Neural cell (in vitro differentiated cells): ENCODE measurements at regions not wholly inside any gene's neighbourhood (a gene's known extent, or its start where the extent isn't known, plus 50 kb on each side); places are given as distances from the start of the nearest gene placed in this dataset.
A peak's percentile ranks its signal among the peaks of the same experiment; 100 is the strongest.

Experiments used
- H2AFZ ChIP-seq: fragments of 200-600, 300-800 bp; sonication (generic), shearing (Covaris generic); 2 replicates; pipeline ENCODE4 v1.6.0; 2014; ENCODE audit warnings: low read depth, mild to moderate bottlenecking, antibody characterized with exemption, low read length, moderate library complexity
- H3F3A ChIP-seq: fragments of 200-600 bp; shearing (Covaris generic); 2 replicates; pipeline ENCODE4 v1.6.1; 2016; ENCODE audit warnings: mild to moderate bottlenecking, moderate library complexity, mixed read lengths, antibody characterized with exemption, low read length; ENCODE audit not compliant: insufficient read depth, poor library complexity, severe bottlenecking
- H3K27ac ChIP-seq: fragments of 200-600, 300-800 bp; sonication (generic), shearing (Covaris generic); 2 replicates; pipeline ENCODE4 v1.5.1; 2014; ENCODE audit warnings: mild to moderate bottlenecking, low read length, moderate library complexity
- H3K27me3 ChIP-seq: fragments of 300-800, 200-600 bp; sonication (generic), shearing (Covaris generic); 2 replicates; pipeline ENCODE4 v1.6.0; 2014; ENCODE audit warnings: mild to moderate bottlenecking, low read depth, low read length, moderate library complexity; ENCODE audit not compliant: insufficient read depth
- H3K36me3 ChIP-seq: fragments of 300-800, 200-600 bp; sonication (generic), shearing (Covaris generic); 2 replicates; pipeline ENCODE4 v1.5.1; 2014; ENCODE audit warnings: mild to moderate bottlenecking, antibody characterized with exemption, low read length, moderate library complexity; ENCODE audit not compliant: insufficient read depth
- H3K4me2 ChIP-seq: fragments of 300-800, 200-600 bp; sonication (generic), shearing (Covaris generic); 2 replicates; pipeline ENCODE4 v1.6.0; 2014; ENCODE audit warnings: mild to moderate bottlenecking, low read length
- H3K4me3 ChIP-seq: fragments of 300-800, 200-600 bp; sonication (generic), shearing (Covaris generic); 2 replicates; pipeline ENCODE4 v1.5.1; 2014; ENCODE audit warnings: mild to moderate bottlenecking, low read length, moderate library complexity
- H3K79me2 ChIP-seq: fragments of 200-600 bp; shearing (Covaris generic); replicated peaks from 2 replicates; pipeline ENCODE4 v1.6.0; 2014; ENCODE audit warnings: mild to moderate bottlenecking, low read length, moderate library complexity; ENCODE audit not compliant: insufficient read depth
- H3K9ac ChIP-seq: fragments of 300-800, 200-600 bp; sonication (generic), shearing (Covaris generic); 2 replicates; pipeline ENCODE4 v1.6.1; 2016; ENCODE audit warnings: mild to moderate bottlenecking, low read length, mixed read lengths
- H3K9me2 ChIP-seq: fragments of 200-600 bp; shearing (Covaris generic); 2 replicates; pipeline ENCODE4 v1.6.1; 2016; ENCODE audit warnings: mild to moderate bottlenecking, low read length, mixed read lengths; ENCODE audit not compliant: insufficient read depth
- H3K9me3 ChIP-seq: fragments of 200-600, 300-800 bp; sonication (generic), shearing (Covaris generic); 2 replicates; pipeline ENCODE4 v1.6.1; 2016; ENCODE audit warnings: mild to moderate bottlenecking, mixed run types, low read length, moderate library complexity, mixed read lengths
- H4K20me1 ChIP-seq: fragments of 200-600 bp; shearing (Covaris generic); 2 replicates; pipeline ENCODE4 v1.6.1; 2016; ENCODE audit warnings: mild to moderate bottlenecking, mixed run types; ENCODE audit not compliant: insufficient read depth
- EP300 ChIP-seq: fragments of 450-650 bp; conservative IDR thresholded peaks from 2 replicates; pipeline ENCODE4 v1.6.1; 2014; ENCODE audit warnings: antibody characterized with exemption, mild to moderate bottlenecking, moderate library complexity; ENCODE audit not compliant: poor library complexity, severe bottlenecking
- EZH2 ChIP-seq: fragments of 200-600, 300-800 bp; shearing (Covaris generic), sonication (generic); IDR thresholded peaks from 2 replicates; pipeline ENCODE4 v1.6.1; 2014; ENCODE audit warnings: antibody characterized with exemption, low read length, borderline replicate concordance, mild to moderate bottlenecking; ENCODE audit not compliant: insufficient read depth, poor library complexity, severe bottlenecking
- MXI1 ChIP-seq: fragments of 450-650 bp; conservative IDR thresholded peaks from 2 replicates; pipeline ENCODE4 v1.6.1; 2014; ENCODE audit warnings: antibody characterized with exemption, mild to moderate bottlenecking; ENCODE audit not compliant: poor library complexity, severe bottlenecking
- POLR2AphosphoS5 ChIP-seq: IDR thresholded peaks from 2 replicates; pipeline ENCODE4 v1.6.1; 2012
- RAD21 ChIP-seq: fragments of 450-650 bp; conservative IDR thresholded peaks from 2 replicates; pipeline ENCODE4 v1.6.1; 2014; ENCODE audit warnings: antibody characterized with exemption, mild to moderate bottlenecking, moderate library complexity
- SMC3 ChIP-seq: fragments of 450-650 bp; conservative IDR thresholded peaks from 2 replicates; pipeline ENCODE4 v1.6.1; 2014; ENCODE audit warnings: antibody characterized with exemption, mild to moderate bottlenecking, moderate library complexity; ENCODE audit not compliant: poor library complexity
- TAF1 ChIP-seq: IDR thresholded peaks from 2 replicates; pipeline ENCODE4 v1.6.1; 2012; ENCODE audit warnings: low read depth
- TF ChIP-seq, protein P1 (sequence below): IDR thresholded peaks from 2 replicates; pipeline ENCODE4 v1.6.1; 2012; ENCODE audit warnings: borderline replicate concordance
- TF ChIP-seq, protein P2 (sequence below): fragments of 450-650 bp; IDR thresholded peaks from 2 replicates; pipeline ENCODE4 v1.5.1; 2014; ENCODE audit warnings: antibody characterized with exemption, mild to moderate bottlenecking, moderate library complexity; ENCODE audit not compliant: poor library complexity, severe bottlenecking

DNA sequence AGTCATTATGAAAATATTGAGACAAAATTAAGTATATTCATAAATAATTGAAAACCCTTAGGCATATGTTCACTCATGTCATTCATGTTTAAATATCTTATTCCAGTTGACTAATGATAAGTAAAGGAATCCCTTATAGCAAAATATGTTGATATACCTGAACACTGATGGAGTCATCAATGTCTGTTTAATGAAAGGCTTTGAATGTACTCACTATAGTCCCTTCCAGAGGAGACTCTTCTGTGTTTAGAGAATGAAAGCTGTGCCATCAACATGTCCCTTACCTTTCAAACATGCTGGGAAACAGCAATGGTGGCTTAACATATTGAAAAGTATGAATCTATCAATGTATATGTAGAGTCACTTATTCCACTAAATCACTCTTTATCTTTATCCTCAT is 242.9 kb downstream of the KCNJ3 start:
- Histone ChIP-seq H2AFZ (no peak overlapping the region), H3K9me2 (no peaks in the 10 kb centered on the region), H3K27me3 (no peaks in the 10 kb centered on the region), H3K4me3 (no peak overlapping the region), H3K9me3 (no peaks in the 10 kb centered on the region), H3K4me2 (peak overlapping the region; percentile 8), H4K20me1 (no peaks in the 10 kb centered on the region), H3K36me3 (no peaks in the 10 kb centered on the region), H3F3A (no peaks in the 10 kb centered on the region), H3K79me2 (no peaks in the 10 kb centered on the region), H3K9ac (no peak overlapping the region), H3K27ac (no peak overlapping the region)
- TF ChIP-seq POLR2AphosphoS5, result peak; percentile 52
- TF ChIP-seq TAF1, result no peak
- TF ChIP-seq EP300, result peak; percentile 69

DNA sequence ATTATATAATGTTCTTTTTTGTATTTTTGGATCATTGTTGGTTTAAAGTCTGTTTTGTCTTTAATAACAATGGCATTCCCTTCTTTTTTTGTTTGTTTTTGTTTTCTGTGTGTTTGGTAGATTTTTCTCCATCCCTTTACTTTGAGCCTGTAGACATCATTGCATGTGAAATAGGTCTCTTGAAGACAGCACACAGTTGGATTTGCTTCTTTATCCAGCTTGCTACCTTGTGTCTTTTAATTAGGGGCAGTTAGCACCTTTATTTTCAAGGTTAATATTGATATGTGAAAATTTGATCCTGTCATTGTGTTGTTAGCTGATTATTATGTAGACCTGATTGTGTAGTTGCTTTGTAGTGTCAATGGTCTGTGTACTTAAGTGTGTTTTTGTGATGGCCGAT is 235.7 kb downstream of the KCNJ3 start:
- H4K20me1 ChIP-seq, result no peaks in the 10 kb centered on the region
- no peaks in the 10 kb centered on the region for H3K9me2 ChIP-seq
- no peak overlapping the region for H3K4me2 ChIP-seq
- H3K79me2 ChIP-seq, result no peaks in the 10 kb centered on the region
- H3K9ac ChIP-seq, result no peak overlapping the region
- H2AFZ ChIP-seq, result no peak overlapping the region
- peaks cover 3% of the 10 kb centered on the region for H3K9me3 ChIP-seq
- TF ChIP-seq TAF1 (no peak), RAD21 (no peak), EZH2 (no peak), SMC3 (no peak), EP300 (no peak), MXI1 (no peak), POLR2AphosphoS5 (no peak)
- TF ChIP-seq, protein P1, sequence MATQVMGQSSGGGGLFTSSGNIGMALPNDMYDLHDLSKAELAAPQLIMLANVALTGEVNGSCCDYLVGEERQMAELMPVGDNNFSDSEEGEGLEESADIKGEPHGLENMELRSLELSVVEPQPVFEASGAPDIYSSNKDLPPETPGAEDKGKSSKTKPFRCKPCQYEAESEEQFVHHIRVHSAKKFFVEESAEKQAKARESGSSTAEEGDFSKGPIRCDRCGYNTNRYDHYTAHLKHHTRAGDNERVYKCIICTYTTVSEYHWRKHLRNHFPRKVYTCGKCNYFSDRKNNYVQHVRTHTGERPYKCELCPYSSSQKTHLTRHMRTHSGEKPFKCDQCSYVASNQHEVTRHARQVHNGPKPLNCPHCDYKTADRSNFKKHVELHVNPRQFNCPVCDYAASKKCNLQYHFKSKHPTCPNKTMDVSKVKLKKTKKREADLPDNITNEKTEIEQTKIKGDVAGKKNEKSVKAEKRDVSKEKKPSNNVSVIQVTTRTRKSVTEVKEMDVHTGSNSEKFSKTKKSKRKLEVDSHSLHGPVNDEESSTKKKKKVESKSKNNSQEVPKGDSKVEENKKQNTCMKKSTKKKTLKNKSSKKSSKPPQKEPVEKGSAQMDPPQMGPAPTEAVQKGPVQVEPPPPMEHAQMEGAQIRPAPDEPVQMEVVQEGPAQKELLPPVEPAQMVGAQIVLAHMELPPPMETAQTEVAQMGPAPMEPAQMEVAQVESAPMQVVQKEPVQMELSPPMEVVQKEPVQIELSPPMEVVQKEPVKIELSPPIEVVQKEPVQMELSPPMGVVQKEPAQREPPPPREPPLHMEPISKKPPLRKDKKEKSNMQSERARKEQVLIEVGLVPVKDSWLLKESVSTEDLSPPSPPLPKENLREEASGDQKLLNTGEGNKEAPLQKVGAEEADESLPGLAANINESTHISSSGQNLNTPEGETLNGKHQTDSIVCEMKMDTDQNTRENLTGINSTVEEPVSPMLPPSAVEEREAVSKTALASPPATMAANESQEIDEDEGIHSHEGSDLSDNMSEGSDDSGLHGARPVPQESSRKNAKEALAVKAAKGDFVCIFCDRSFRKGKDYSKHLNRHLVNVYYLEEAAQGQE, result no peak
- TF ChIP-seq, protein P2, sequence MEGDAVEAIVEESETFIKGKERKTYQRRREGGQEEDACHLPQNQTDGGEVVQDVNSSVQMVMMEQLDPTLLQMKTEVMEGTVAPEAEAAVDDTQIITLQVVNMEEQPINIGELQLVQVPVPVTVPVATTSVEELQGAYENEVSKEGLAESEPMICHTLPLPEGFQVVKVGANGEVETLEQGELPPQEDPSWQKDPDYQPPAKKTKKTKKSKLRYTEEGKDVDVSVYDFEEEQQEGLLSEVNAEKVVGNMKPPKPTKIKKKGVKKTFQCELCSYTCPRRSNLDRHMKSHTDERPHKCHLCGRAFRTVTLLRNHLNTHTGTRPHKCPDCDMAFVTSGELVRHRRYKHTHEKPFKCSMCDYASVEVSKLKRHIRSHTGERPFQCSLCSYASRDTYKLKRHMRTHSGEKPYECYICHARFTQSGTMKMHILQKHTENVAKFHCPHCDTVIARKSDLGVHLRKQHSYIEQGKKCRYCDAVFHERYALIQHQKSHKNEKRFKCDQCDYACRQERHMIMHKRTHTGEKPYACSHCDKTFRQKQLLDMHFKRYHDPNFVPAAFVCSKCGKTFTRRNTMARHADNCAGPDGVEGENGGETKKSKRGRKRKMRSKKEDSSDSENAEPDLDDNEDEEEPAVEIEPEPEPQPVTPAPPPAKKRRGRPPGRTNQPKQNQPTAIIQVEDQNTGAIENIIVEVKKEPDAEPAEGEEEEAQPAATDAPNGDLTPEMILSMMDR, result no peak
- no peaks in the 10 kb centered on the region for H3F3A ChIP-seq
- H3K27ac ChIP-seq, result no peak overlapping the region
- no peaks in the 10 kb centered on the region for H3K36me3 ChIP-seq
- H3K4me3 ChIP-seq, result no peak overlapping the region
- no peaks in the 10 kb centered on the region for H3K27me3 ChIP-seq

DNA sequence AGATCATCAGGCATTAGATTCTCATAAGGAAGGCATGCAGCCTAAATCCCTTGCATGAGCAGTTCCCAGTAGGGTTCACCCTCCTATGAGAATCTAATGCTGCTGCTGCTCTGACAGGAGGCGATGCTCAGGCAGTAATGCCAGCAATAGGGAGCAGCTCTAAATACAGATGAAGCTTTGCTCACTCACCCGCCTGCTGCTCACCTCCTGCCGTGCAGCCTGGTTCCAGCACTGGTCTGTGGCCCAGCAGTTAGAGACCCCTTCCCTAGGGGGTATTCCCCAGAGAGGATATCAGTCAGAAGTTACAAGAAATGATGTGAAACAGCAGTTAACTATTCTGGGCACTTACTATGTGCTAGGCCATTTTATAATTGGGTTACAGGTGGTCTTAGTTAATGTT is 226.0 kb downstream of the KCNJ3 start:
- Histone ChIP-seq H3K27ac (no peak overlapping the region), H3K36me3 (no peaks in the 10 kb centered on the region), H3F3A (no peaks in the 10 kb centered on the region), H3K9me2 (no peaks in the 10 kb centered on the region), H3K79me2 (no peaks in the 10 kb centered on the region), H3K4me3 (no peak overlapping the region), H3K9me3 (no peaks in the 10 kb centered on the region), H3K4me2 (no peak overlapping the region), H4K20me1 (no peaks in the 10 kb centered on the region), H3K9ac (no peak overlapping the region), H3K27me3 (no peaks in the 10 kb centered on the region), H2AFZ (no peak overlapping the region)
- no peak for TF ChIP-seq MXI1
- TF ChIP-seq EZH2, result no peak
- no peak for TF ChIP-seq TAF1
- no peak for TF ChIP-seq POLR2AphosphoS5
- TF ChIP-seq, protein P2, result no peak
- no peak for TF ChIP-seq SMC3
- TF ChIP-seq RAD21, result no peak
